Panc1 (cell line): ENCODE measurements at regions not wholly inside any gene's neighbourhood (a gene's known extent, or its start where the extent isn't known, plus 50 kb on each side); places are given as distances from the start of the nearest gene placed in this dataset.

ENCODE experiments used
- CTCF ChIP-seq: fragments of 450-650 bp; IDR thresholded peaks from 2 replicates; pipeline ENCODE4 v1.5.1; 2017; ENCODE audit warnings: mild to moderate bottlenecking
- POLR2AphosphoS5 ChIP-seq: IDR thresholded peaks from 2 replicates; pipeline ENCODE4 v1.6.1; 2012; ENCODE audit warnings: mild to moderate bottlenecking, low read depth, low read length, moderate library complexity
- REST ChIP-seq, 2 experiments: IDR thresholded peaks; 2 replicates each; pipeline ENCODE4 v1.6.1; 2011 to 2012; ENCODE audit warnings: low read depth in 2 of 2, control low read depth in 1 of 2, low read length in 1 of 2, mild to moderate bottlenecking in 1 of 2, moderate library complexity in 1 of 2; ENCODE audit not compliant: insufficient read depth in 1 of 2
- SIN3A ChIP-seq: IDR thresholded peaks from 2 replicates; pipeline ENCODE4 v1.6.1; 2012; ENCODE audit warnings: low read depth, mild to moderate bottlenecking, low read length, moderate library complexity, borderline replicate concordance; ENCODE audit not compliant: insufficient read depth

GRCh38 chr11:21656065-21656464 lies 536.8 kb upstream of the ANO5 start:
- TF ChIP-seq SIN3A (no peak), CTCF (no peak), REST (IDR thresholded peaks at IDR 0.05; ENCODE audit: insufficient read depth in 1 of 2, low read depth in 2 of 2, low read length in 1 of 2) (no peak), POLR2AphosphoS5 (no peak)
